Esophagus squamous epithelium (tissue), 5 donors: ENCODE measurements at regions not wholly inside any gene's neighbourhood (a gene's known extent, or its start where the extent isn't known, plus 50 kb on each side); places are given as distances from the start of the nearest gene placed in this dataset.

Experiments
- DNase-seq: peaks from one replicate; lab custom pipeline; 2025; lab: John Stamatoyannopoulos, UW
- H3K27ac ChIP-seq, 4 donors: fragments of 200-600 bp; sonication (generic); one replicate each; pipeline ENCODE4 v1.5.1; 2016 to 2019; ENCODE audit warnings: mild to moderate bottlenecking in 1 of 4
- H3K27me3 ChIP-seq, 4 donors: fragments of 200-600 bp; sonication (generic); 1 replicate in 3 of 4; 2 replicates in 1 of 4; pipeline versions ENCODE4 v1.5.1 to v1.6.0; 2017 to 2021; ENCODE audit warnings: antibody characterized with exemption in 1 of 4
- H3K36me3 ChIP-seq, 3 donors: fragments of 200-600 bp; sonication (generic); one replicate each; pipeline ENCODE4 v1.5.1; 2016 to 2019
- H3K4me1 ChIP-seq, 3 donors: fragments of 200-600 bp; sonication (generic); one replicate each; pipeline ENCODE4 v1.5.1; 2017 to 2019
- H3K4me3 ChIP-seq, 4 donors: fragments of 200-600 bp; sonication (generic); 1 replicate in 3 of 4; 2 replicates in 1 of 4; pipeline ENCODE4 v1.5.1; 2016 to 2019; ENCODE audit warnings: mild to moderate bottlenecking in 2 of 4, moderate library complexity in 1 of 4
- H3K9me3 ChIP-seq, 3 donors: fragments of 200-600 bp; sonication (generic); one replicate each; pipeline ENCODE4 v1.5.1; 2016 to 2019
- POLR2A ChIP-seq, 4 donors: fragments of 450-650 bp; IDR thresholded peaks; one replicate each; pipeline ENCODE4 v1.6.1; 2017; ENCODE audit warnings: antibody characterized with exemption in 4 of 4, mild to moderate bottlenecking in 4 of 4, moderate library complexity in 3 of 4
- WGBS, 2 donors: methylation state at CpG; one replicate each; pipeline ENCODE4 v1.1.5; 2018; 5-methylcytosine and 5-hydroxymethylcytosine counted together
- intact Hi-C: fragments of 100-400 bp; cut with DNase I; formaldehyde crosslinking; loops from one replicate; pipeline ENCODE4 v1.15.0; 2022
- TF ChIP-seq, protein P1 (sequence below), 6 experiments: fragments of 450-650 bp in 4 of 6; fragments of 200-600 bp in 2 of 6; sonication (generic) in 2 of 6; IDR thresholded peaks; one replicate each; pipeline ENCODE4 v1.5.1; 2016 to 2019; ENCODE audit warnings: antibody characterized with exemption in 6 of 6, mild to moderate bottlenecking in 4 of 6, moderate library complexity in 4 of 6
- donor health status: DM: yes; HTN: yes; CAD: no.

DNA sequence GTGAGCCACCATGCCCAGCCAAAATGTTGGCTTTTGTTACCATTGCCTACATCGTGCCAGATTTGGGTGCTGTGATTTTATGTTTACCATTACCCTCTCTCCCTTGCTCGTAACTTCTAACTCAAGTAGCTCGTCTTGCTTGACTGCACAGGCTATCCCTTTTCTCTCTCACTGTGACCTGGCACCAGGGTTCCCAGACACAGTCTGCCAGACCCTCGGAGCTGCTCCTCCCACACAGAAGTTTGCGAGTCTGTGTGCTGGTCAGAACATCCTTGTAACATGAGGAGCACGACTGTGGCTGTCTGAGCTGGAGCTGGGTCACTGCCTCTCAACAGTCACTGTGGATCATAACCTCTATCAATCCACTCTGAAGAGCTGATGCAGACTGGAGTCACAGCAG is 152.5 kb upstream of the ACKR3 start:
- no peaks in the 10 kb centered on the region for H3K36me3 ChIP-seq
- H3K4me1 ChIP-seq: no peaks in the 10 kb centered on the region
- intact Hi-C loops: no loop called here
- no peaks in the 10 kb centered on the region for H3K9me3 ChIP-seq
- no peak overlapping the region for H3K27ac ChIP-seq
- peaks cover 0 to 5% (median 0%) of the 10 kb centered on the region in 4 donors for H3K27me3 ChIP-seq
- DNase-seq: no peak
- no peak for TF ChIP-seq POLR2A (IDR thresholded peaks at IDR 0.05)
- TF ChIP-seq, protein P1, sequence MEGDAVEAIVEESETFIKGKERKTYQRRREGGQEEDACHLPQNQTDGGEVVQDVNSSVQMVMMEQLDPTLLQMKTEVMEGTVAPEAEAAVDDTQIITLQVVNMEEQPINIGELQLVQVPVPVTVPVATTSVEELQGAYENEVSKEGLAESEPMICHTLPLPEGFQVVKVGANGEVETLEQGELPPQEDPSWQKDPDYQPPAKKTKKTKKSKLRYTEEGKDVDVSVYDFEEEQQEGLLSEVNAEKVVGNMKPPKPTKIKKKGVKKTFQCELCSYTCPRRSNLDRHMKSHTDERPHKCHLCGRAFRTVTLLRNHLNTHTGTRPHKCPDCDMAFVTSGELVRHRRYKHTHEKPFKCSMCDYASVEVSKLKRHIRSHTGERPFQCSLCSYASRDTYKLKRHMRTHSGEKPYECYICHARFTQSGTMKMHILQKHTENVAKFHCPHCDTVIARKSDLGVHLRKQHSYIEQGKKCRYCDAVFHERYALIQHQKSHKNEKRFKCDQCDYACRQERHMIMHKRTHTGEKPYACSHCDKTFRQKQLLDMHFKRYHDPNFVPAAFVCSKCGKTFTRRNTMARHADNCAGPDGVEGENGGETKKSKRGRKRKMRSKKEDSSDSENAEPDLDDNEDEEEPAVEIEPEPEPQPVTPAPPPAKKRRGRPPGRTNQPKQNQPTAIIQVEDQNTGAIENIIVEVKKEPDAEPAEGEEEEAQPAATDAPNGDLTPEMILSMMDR (IDR thresholded peaks at IDR 0.05): no peak
- H3K4me3 ChIP-seq: no peak overlapping the region
- 76 to 87% methylated on average over 5 to 6 of the region's 6 CpGs for WGBS, 2 donors

GRCh38 chr2:236430584-236430983 is 139.0 kb upstream of the ACKR3 start:
- Histone ChIP-seq H3K27ac (no peak overlapping the region), H3K36me3 (no peaks in the 10 kb centered on the region), H3K4me3 (no peak overlapping the region), H3K9me3 (peaks cover 0 to 3% (median 0%) of the 10 kb centered on the region in 3 donors), H3K4me1 (peaks cover 0 to 17% (median 0%) of the 10 kb centered on the region in 3 donors), H3K27me3 (peaks cover 0 to 9% (median 0%) of the 10 kb centered on the region in 4 donors)
- no peak for DNase-seq
- intact Hi-C loops: no loop called here
- WGBS, 2 donors: 35 to 62% methylated on average over 2 of the region's 2 CpGs
- no peak for TF ChIP-seq POLR2A (IDR thresholded peaks at IDR 0.05)
- TF ChIP-seq, protein P1 (IDR thresholded peaks at IDR 0.05): no peak

DNA sequence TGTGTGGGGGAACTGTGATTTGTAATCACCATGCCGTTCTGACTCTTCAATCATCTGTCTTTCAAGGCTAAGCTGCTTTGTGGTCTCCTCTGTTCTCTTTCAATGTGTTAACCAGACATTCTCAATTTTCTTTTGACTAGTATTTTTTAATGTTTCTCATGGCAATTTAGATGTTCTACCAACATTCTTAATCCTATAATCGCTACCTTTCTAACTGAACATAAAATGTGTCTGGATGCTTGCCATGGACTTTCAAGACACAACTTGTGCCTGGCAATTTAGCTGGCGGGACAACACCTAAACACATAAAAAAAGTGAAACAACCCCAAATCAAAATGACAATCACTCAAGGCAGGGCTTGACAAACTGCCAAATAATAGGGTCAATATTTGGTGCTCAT is 135.0 kb upstream of the ACKR3 start:
- TF ChIP-seq POLR2A (IDR thresholded peaks at IDR 0.05): no peak
- TF ChIP-seq, protein P1 (IDR thresholded peaks at IDR 0.05): no peak
- Histone ChIP-seq H3K27me3 (peaks cover 0 to 2% (median 0%) of the 10 kb centered on the region in 4 donors), H3K27ac (no peak overlapping the region), H3K9me3 (no peaks in the 10 kb centered on the region), H3K4me1 (peaks cover 0 to 17% (median 0%) of the 10 kb centered on the region in 3 donors), H3K36me3 (no peaks in the 10 kb centered on the region), H3K4me3 (no peak overlapping the region)
- DNase-seq: no peak
- 41 to 47% methylated on average over 3 of the region's 3 CpGs for WGBS, 2 donors
- intact Hi-C loops: no loop called here

GRCh38 chr2:236440110-236440881 is 129.3 kb upstream of the ACKR3 start:
- Histone ChIP-seq H3K4me1 (peaks cover 0 to 2% (median 0%) of the 10 kb centered on the region in 3 donors), H3K9me3 (no peaks in the 10 kb centered on the region), H3K27ac (no peak overlapping the region), H3K27me3 (no peaks in the 10 kb centered on the region), H3K4me3 (no peak overlapping the region), H3K36me3 (no peaks in the 10 kb centered on the region)
- TF ChIP-seq, protein P1 (IDR thresholded peaks at IDR 0.05): no peak
- TF ChIP-seq POLR2A (IDR thresholded peaks at IDR 0.05): no peak
- intact Hi-C loops: no loop called here
- no peak for DNase-seq
- WGBS, 2 donors: 68 to 71% methylated on average over 6 of the region's 6 CpGs

- Histone ChIP-seq H3K9me3 (no peaks in the 10 kb centered on the region), H3K27ac (no peak overlapping the region), H3K4me3 (no peak overlapping the region), H3K4me1 (peaks cover 0 to 5% (median 0%) of the 10 kb centered on the region in 3 donors), H3K27me3 (no peaks in the 10 kb centered on the region), H3K36me3 (no peaks in the 10 kb centered on the region)
- WGBS, 2 donors: 52 to 58% methylated on average over 3 of the region's 3 CpGs
- intact Hi-C loops: no loop called here
- DNase-seq: no peak
- no peak for TF ChIP-seq POLR2A (IDR thresholded peaks at IDR 0.05)
- TF ChIP-seq, protein P1 (IDR thresholded peaks at IDR 0.05): no peak
These were observed 125.4 kb upstream of the ACKR3 start for GRCh38 chr2:236444187-236444586.
